ENCODE measurements at regions not wholly inside any gene's neighbourhood (a gene's known extent, or its start where the extent isn't known, plus 50 kb on each side); places are given as distances from the start of the nearest gene placed in this dataset.
"Not testable (repeated sequence)": the region's sequence is repeated elsewhere in the genome, so short reads cannot be mapped to it uniquely, and the experiment has no call there.

DNA sequence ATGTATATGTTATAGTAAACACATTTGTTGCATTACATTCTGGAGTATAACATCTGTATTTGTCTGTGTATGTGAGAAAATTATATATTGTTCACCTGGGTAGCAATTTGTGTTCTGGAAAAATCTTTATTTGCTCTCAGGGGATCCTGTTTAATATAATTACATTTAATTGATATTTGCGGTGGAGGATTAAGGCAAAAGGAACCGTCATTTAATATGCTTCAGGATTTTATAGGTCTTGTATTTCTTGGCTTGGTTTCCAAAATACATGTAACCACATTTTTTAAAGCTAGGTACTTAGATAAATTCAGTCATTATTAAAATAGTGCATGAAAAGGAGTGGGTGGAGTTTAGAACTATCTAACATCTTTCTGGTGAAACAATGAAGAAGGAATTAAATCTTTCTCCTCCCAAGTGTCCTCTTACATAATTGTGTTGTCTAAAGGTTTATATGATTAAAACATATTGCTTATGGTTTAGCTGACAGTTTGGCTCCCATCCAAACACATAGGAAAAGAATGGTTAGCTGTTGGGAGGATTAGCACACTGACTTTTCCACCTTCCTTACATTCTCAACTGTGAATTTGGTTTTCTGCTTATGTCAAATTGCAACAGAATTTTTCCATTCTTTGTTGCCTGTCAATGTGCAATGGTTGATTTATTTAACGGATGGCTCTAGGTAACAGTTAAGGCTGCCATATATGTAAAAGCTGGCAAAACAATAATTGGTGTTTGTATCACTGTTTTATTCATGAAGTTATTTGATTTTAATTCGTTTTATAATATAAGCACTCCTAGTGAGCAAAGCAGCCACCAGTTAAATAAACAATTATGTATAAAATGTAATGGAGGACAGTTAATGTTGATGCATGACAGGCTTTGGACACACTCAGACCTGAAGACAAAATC lies 250.8 kb upstream of the SFRP2 start:
- in situ Hi-C loops (cut with HindIII; ENCODE audit: low sequenced_read_pairs), result no loop called here
- no peak for DNase-seq (ENCODE audit: low spot score)

DNA sequence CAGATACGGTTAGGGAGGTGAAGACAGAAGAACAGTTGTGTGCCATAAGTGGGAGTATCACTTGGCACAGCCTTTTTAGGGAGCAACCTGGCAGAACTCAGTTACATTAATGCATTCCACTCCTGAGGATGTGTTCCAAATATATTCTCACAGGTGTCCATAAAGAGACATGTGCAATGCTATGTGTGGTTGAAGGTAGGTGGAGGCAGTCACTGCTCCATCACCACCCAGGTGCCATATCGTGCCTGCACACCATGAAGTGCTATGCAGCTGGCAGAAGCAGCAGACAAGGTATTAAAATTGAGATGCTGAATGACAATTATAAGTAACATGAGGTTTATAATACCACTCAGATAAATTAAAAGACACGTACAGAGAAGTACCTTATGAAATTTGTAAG lies 248.0 kb upstream of the SFRP2 start:
- in situ Hi-C loops (cut with HindIII; ENCODE audit: low sequenced_read_pairs), result no loop called here
- no peak for DNase-seq (ENCODE audit: low spot score)

DNA sequence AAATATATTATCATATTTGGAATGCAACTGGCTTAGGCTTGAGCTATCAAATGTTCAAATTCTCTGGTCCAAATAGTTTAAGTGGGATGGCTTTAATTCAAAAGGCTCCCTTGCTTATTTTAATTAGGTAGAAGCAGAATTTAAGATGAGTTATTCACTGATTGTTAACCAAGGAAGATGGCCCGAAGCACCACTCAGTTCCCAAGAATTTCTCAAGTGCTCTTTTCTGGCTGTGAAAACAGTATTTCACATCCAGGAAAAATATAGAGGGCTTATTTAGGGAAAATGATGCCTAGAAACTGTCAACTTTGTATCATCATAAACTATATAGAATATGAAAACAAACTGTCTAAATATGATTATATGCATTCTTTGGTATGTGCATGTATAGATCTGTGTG lies 246.5 kb upstream of the SFRP2 start:
- DNase-seq (ENCODE audit: low spot score), result no peak
- in situ Hi-C loops (cut with HindIII; ENCODE audit: low sequenced_read_pairs), result no loop called here

DNA sequence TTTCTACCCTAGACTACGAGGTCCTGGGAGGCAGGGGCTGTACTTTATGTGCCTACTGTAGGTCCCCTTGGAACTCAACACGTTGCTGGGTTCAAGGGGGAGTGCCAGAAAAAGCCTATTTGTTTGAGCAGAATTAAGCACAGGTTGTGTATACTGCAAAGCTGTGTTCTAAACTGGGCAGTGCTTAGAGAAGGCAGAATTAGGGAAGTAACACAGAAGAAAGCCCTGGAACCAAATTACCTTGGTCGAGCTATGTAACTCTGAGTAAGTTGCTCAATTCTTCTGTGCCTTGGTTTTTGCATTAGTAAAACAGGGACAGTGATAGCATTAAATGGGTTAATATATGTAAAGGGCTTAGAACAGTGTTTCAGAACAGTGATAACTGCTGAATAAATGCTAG lies 245.0 kb upstream of the SFRP2 start:
- in situ Hi-C loops (cut with HindIII; ENCODE audit: low sequenced_read_pairs), result no loop called here
- DNase-seq (ENCODE audit: low spot score), result no peak

DNA sequence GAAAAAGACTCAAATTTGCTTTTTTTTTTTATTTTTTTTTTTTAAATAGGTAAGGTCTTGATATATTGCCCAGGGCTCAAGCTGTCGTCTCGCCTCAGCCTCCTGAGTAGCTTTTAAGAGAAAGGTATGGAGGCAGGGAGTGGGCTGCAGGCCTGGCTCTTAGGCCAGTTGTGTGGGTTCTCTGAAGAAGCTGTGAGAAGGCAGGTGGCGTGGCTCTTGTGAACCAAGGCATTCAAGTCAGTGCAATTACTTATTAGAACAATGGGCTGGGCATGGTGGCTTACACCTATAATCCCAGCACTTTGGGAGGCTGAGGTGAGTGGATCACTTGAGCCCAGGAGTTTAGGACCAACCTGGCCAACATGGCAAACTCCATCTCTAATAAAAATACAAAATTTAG lies 244.0 kb upstream of the SFRP2 start:
- in situ Hi-C loops (cut with HindIII; ENCODE audit: low sequenced_read_pairs), result no loop called here

DNA sequence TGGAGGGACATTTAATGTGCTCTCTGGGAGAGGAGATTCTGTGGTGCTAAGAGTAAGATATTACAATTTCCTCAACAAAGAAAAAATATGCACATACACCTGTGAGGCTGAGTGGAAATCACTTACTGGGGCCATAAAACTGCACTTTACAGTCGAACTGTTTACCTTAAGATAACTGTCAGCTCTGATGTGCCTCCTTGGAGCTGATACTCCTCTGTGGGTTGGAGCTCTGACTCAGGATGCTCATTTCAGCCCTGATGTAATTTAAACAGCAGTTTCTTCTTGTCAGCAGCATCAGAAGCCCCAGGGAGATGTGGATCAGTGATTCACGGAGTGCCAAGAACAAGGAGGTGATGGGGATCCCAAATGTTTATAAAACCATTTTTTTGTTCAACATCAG lies 241.9 kb upstream of the SFRP2 start:
- in situ Hi-C loops (cut with HindIII; ENCODE audit: low sequenced_read_pairs), result no loop called here
- DNase-seq (ENCODE audit: low spot score), result no peak

More for the DNA sequence above, 244.0 kb upstream of the SFRP2 start:
- no peak for DNase-seq (ENCODE audit: low spot score)

DNA sequence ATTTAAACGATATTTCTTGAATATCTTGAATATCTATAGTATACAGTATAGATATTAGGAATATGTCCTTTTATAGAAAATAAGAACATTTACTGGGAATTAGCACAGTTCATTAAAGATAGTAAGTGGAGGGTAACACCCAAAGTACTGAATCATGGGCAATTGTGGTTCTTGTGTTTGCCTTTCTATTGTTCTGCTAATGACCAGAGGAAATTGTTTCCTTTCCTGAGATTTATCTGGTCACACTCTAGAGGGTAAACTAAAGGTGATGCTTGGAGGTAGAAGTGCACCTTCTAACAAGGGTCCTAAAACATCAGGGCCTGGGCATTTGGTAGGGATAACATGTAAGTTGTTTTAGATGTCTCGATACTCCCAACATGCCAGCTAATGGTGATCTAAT lies 241.3 kb upstream of the SFRP2 start:
- DNase-seq (ENCODE audit: low spot score), result no peak
- in situ Hi-C loops (cut with HindIII; ENCODE audit: low sequenced_read_pairs), result no loop called here

- no peak for DNase-seq (ENCODE audit: low spot score)
- in situ Hi-C loops (cut with HindIII; ENCODE audit: low sequenced_read_pairs), result no loop called here
Measured at GRCh38 chr4:154029171-154029570, 240.3 kb upstream of the SFRP2 start.

DNA sequence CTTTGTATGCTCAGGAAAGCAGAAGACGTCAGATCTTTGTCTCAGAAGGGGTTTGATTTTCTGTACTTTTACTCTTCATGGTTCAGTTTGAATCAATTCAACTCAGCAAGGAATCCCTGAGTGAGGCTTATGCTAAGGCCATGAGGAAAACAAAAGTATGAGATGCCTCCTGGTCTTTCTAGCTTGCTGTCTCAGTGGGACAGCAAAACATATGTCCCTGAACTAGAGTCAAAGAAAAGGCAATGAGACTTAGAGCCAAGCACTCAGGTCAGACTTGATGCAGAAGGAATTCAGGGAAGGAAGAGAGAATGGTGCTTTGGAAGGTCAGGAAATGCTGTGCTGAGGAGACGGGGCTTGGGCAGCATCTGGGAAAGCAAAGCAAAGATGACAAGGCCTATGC lies 236.2 kb upstream of the SFRP2 start:
- in situ Hi-C loops (cut with HindIII; ENCODE audit: low sequenced_read_pairs), result no loop called here

DNA sequence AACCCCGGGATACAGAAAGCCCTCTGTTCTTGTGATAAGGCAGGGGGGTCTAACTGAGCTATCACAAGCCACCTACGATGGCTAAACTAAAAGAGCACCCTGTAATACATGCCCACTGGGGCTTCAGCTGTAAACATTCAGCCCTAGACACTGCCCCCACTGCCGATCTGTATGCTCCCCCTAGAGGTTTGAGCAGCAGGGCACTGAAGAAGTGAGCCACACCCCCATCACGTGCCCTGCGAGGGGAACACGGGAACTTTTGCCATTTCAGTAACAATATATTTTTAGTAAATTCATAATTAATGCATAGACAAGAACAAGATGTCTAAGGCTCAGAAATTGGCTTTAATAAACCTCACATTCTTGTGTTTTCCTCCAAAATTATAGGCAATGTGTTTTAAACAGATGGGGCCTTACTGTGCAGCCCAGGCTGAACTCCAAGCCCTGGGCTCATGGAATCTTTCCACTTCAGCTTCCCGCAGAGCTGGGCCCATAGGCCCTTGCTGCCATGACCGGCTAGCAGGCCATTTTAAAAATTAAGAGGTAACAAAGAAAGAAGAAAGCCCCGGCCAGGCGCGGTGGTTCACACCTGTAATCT lies 235.3 kb upstream of the SFRP2 start:
- DNase-seq (ENCODE audit: low spot score), result peak; percentile 19
- in situ Hi-C loops (cut with HindIII; ENCODE audit: low sequenced_read_pairs), result no loop called here

More for the DNA sequence above, 236.2 kb upstream of the SFRP2 start:
- no peak for DNase-seq (ENCODE audit: low spot score)

DNA sequence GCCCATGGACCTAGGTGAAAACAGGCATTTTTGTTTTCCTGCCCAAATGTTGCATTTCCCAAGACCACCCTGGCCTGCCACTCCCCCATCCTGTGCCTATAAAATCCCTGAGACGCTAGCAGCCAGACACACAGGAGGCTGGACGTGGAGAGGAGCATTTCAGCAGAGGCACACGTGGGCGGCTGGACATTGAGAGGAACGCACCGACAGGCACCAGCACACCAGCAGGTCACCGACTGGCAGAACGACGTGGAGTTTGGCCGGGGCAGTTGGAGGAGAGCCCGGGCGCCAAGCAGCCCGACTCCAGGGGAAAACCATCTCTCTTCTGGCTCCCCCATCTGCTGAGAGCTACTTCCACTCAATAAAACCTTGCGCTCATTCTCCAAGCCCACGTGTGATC lies 234.8 kb upstream of the SFRP2 start:
- DNase-seq (ENCODE audit: low spot score), result peak; percentile 57

DNA sequence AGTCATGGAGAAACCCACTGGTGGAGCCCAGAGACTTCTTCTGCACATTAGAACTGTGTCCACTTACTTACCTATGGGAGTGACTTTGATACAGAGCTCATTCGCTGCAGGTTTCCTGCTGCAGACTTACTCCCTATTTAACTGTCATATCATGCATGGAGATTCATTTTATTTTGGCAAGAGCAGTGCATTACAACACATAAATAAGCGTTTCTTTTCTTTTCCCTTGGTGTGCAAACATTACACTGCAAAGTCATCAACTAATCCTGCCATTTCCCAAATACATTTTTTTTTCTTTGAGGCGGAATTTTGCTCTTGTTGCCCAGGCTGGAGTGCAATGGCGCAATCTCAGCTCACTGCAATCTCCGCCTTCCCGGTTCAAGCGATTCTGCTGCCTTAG lies 230.9 kb upstream of the SFRP2 start:
- in situ Hi-C loops (cut with HindIII; ENCODE audit: low sequenced_read_pairs), result no loop called here
- DNase-seq (ENCODE audit: low spot score), result no peak

More for the DNA sequence above, 234.8 kb upstream of the SFRP2 start:
- in situ Hi-C loops (cut with HindIII; ENCODE audit: low sequenced_read_pairs), result not testable (repeated sequence)

GRCh38 chr4:154018659-154019058 lies 229.8 kb upstream of the SFRP2 start:
- in situ Hi-C loops (cut with HindIII; ENCODE audit: low sequenced_read_pairs), result no loop called here

GRCh38 chr4:154015578-154015977 lies 226.7 kb upstream of the SFRP2 start:
- in situ Hi-C loops (cut with HindIII; ENCODE audit: low sequenced_read_pairs), result no loop called here
- DNase-seq (ENCODE audit: low spot score), result no peak

More at GRCh38 chr4:154018659-154019058, 229.8 kb upstream of the SFRP2 start:
- no peak for DNase-seq (ENCODE audit: low spot score)

GRCh38 chr4:154014407-154015321 lies 225.8 kb upstream of the SFRP2 start:
- in situ Hi-C loops (cut with HindIII; ENCODE audit: low sequenced_read_pairs), result no loop called here
- no peak for DNase-seq (ENCODE audit: low spot score)

DNA sequence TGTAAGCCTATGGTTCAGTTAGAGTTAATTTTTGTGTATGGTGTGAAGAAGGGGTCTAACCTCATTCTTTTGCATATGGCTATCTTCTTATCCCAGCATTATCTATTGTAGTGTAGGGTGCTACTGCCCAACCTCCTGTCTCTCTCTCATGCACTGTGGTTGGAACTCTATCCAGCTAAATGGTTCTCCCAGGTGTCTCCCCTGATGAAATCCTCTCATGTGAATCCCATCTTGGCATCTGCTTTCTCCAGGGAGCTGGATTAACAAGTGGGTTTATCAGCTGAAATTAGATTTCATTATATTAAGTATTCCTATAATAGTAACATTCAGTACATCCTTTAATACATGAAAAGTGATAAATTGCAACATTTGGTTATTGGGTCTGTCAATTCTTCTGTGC lies 224.7 kb upstream of the SFRP2 start:
- DNase-seq (ENCODE audit: low spot score), result no peak
- in situ Hi-C loops (cut with HindIII; ENCODE audit: low sequenced_read_pairs), result no loop called here

DNA sequence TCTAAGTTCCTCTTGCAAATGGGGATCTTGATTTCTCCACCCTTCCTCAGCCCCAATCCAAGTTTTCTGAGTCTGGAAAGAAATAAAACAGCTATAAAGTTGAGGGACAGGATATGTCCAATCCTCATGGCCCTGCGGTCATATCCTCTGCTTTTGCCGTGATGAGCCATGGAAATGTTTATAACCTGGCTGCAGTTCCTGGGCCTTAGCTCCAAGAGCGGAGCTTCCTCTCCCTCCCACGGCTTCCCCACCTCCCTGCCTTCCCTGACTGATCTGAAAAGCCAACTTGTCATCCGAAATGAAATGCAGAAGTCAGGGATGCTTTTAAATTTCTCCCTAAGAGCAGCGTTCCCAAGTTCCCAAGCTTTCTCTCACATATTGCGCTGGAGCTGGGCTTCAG lies 221.5 kb upstream of the SFRP2 start:
- in situ Hi-C loops (cut with HindIII; ENCODE audit: low sequenced_read_pairs), result no loop called here
- no peak for DNase-seq (ENCODE audit: low spot score)

DNA sequence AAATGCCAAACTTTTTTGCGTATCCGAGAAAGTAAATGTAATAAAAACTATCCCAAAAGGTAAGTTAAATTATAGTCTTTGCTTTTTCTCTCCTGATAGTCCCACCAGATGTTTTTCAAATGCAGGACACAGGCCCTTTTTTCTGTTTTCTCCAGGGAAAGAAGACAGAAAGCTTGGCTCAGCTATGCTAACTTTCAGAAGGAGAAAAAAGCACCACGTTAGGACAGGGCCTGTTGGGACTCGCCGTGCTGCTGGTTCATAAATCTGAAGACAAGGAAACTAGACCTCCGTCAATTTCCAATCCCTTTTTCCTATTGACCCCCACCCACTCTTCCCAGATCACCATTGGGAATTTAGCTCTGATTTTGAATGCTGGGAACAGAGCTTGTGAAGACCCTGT lies 220.9 kb upstream of the SFRP2 start:
- DNase-seq (ENCODE audit: low spot score), result no peak
- in situ Hi-C loops (cut with HindIII; ENCODE audit: low sequenced_read_pairs), result no loop called here

- in situ Hi-C loops (cut with HindIII; ENCODE audit: low sequenced_read_pairs), result no loop called here
- no peak for DNase-seq (ENCODE audit: low spot score)
Measured at GRCh38 chr4:154009191-154009590, 220.3 kb upstream of the SFRP2 start.

DNA sequence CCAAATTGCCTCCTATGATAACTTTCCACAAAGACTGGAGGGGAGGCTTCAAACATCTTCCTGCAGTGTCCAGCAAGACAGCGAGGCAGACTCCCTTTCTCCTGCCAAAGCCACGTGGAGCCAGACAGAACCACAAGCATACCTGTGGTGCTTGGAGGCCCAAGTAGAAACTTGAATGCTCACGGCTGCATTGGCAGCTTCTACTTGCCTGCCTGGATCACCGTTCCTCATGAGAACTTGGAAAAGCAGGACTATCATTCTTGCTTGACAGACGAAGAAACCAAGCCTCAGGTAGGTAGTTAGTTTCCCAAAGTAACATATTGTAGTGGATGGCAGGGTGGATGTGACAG lies 216.3 kb upstream of the SFRP2 start:
- no peak for DNase-seq (ENCODE audit: low spot score)
- in situ Hi-C loops (cut with HindIII; ENCODE audit: low sequenced_read_pairs), result no loop called here
